HFFc6 (cell line): ENCODE measurements at regions not wholly inside any gene's neighbourhood (a gene's known extent, or its start where the extent isn't known, plus 50 kb on each side); places are given as distances from the start of the nearest gene placed in this dataset.
"Not testable (repeated sequence)": the region's sequence is repeated elsewhere in the genome, so short reads cannot be mapped to it uniquely, and the experiment has no call there.

ENCODE experiments used
- DNase-seq: peaks from one replicate; pipeline ENCODE4 v3.0.0-alpha.2; 2018
- H3K27ac Mint-ChIP-seq: 2 replicates; pipeline ENCODE4 v1.8.0; 2020; ENCODE audit warnings: mild to moderate bottlenecking, mixed read lengths
- H3K27me3 Mint-ChIP-seq: 2 replicates; pipeline ENCODE4 v1.8.0; 2021; ENCODE audit warnings: mild to moderate bottlenecking, moderate library complexity, mixed read lengths; ENCODE audit not compliant: insufficient read depth
- H3K36me3 Mint-ChIP-seq: 2 replicates; pipeline ENCODE4 v1.8.0; 2021; ENCODE audit warnings: low read depth, mixed read lengths
- H3K4me1 Mint-ChIP-seq: 2 replicates; pipeline ENCODE4 v1.8.0; 2020; ENCODE audit warnings: low read depth, mixed read lengths
- H3K4me3 Mint-ChIP-seq: 2 replicates; pipeline ENCODE4 v1.8.0; 2020; ENCODE audit warnings: mild to moderate bottlenecking, moderate library complexity, mixed read lengths
- H3K9me3 Mint-ChIP-seq: 2 replicates; pipeline ENCODE4 v1.8.0; 2020; ENCODE audit warnings: mild to moderate bottlenecking, mixed read lengths
- CTCF ChIP-seq: fragments of 200-600 bp; sonication (generic); IDR thresholded peaks from 2 replicates; pipeline ENCODE4 v1.5.0; 2021; ENCODE audit warnings: antibody characterized with exemption, mild to moderate bottlenecking

GRCh38 chr10:76766682-76767081 is 870.9 kb downstream of the KCNMA1 start:
- Mint-ChIP-seq H3K36me3 (no peaks in the 10 kb centered on the region), H3K4me1 (no peaks in the 10 kb centered on the region), H3K27ac (no peak overlapping the region), H3K4me3 (no peak overlapping the region), H3K9me3 (no peaks in the 10 kb centered on the region), H3K27me3 (peaks cover 6% of the 10 kb centered on the region)
- TF ChIP-seq CTCF: no peak
- DNase-seq: no peak

- not testable (repeated sequence) for DNase-seq, H3K4me1 Mint-ChIP-seq, H3K9me3 Mint-ChIP-seq, H3K36me3 Mint-ChIP-seq, H3K27ac Mint-ChIP-seq, H3K4me3 Mint-ChIP-seq, H3K27me3 Mint-ChIP-seq
These were observed 872.7 kb downstream of the KCNMA1 start for GRCh38 chr10:76764921-76765320.

DNA sequence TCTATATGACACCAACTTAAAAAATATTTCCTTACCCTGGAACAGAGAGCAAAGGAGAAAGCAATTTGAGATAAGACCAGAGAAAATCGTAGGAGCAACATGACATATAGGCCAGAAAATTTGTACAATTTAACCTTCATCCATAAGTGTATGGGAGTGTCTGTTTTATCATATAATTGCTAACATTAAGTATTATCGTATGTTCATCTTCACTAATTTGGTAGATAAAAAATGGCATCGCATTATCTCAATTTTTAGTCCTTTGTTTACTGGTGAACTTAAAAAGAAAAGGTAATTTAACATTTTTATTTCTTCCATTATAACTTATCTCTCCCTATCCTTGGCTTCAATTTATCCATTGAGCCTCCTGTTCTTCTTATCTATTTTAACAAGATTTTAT is 873.4 kb downstream of the KCNMA1 start:
- Mint-ChIP-seq H3K27ac (no peak overlapping the region), H3K9me3 (no peaks in the 10 kb centered on the region), H3K4me3 (no peak overlapping the region), H3K36me3 (no peaks in the 10 kb centered on the region), H3K4me1 (no peaks in the 10 kb centered on the region), H3K27me3 (peaks cover 6% of the 10 kb centered on the region)
- TF ChIP-seq CTCF: no peak
- DNase-seq: no peak

DNA sequence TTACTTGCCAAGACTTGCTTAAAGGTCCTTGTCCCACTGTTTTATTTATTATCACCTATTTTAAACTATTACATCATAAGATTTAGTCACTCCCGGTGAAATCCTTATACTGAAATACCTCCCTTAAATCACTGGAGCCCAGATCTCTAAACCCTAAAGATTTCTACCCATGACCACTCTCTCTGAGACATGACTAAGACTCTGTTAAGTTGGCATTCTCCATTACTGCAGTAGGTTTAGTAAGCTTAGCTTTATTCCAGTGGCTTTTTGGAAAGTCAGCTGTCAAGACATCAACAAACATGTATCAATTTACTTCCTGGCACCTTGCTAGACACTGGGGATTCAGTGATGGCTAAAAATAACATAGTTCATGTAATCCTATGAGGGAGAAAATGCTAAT is 874.2 kb downstream of the KCNMA1 start:
- Mint-ChIP-seq H3K9me3 (no peaks in the 10 kb centered on the region), H3K4me1 (no peaks in the 10 kb centered on the region), H3K27me3 (peaks cover 6% of the 10 kb centered on the region), H3K4me3 (no peak overlapping the region), H3K27ac (no peak overlapping the region), H3K36me3 (no peaks in the 10 kb centered on the region)
- TF ChIP-seq CTCF: no peak
- no peak for DNase-seq

- H3K27me3 Mint-ChIP-seq: no peaks in the 10 kb centered on the region
- no peak overlapping the region for H3K27ac Mint-ChIP-seq
- TF ChIP-seq CTCF: no peak
- no peaks in the 10 kb centered on the region for H3K36me3 Mint-ChIP-seq
- no peak overlapping the region for H3K4me3 Mint-ChIP-seq
- no peaks in the 10 kb centered on the region for H3K9me3 Mint-ChIP-seq
- H3K4me1 Mint-ChIP-seq: no peaks in the 10 kb centered on the region
- no peak for DNase-seq
These were observed 877.9 kb downstream of the KCNMA1 start for GRCh38 chr10:76759681-76760080.

- Mint-ChIP-seq H3K27me3 (peaks cover 9% of the 10 kb centered on the region; the same call in 1 of the 2 replicates), H3K4me3 (no peak overlapping the region), H3K4me1 (no peaks in the 10 kb centered on the region), H3K36me3 (no peaks in the 10 kb centered on the region), H3K27ac (no peak overlapping the region), H3K9me3 (no peaks in the 10 kb centered on the region)
- no peak for DNase-seq
- no peak for TF ChIP-seq CTCF
These were observed 894.4 kb downstream of the KCNMA1 start for GRCh38 chr10:76743169-76743568.
